ENCODE measurements at regions not wholly inside any gene's neighbourhood (a gene's known extent, or its start where the extent isn't known, plus 50 kb on each side); places are given as distances from the start of the nearest gene placed in this dataset.

GRCh38 chr2:22990246-22990645, 394.7 kb upstream of the KLHL29 start:
- H3K9me3 ChIP-seq = no peaks in the 10 kb centered on the region
- H3K4me3 ChIP-seq = no peak overlapping the region
- no peak overlapping the region for H3K27ac ChIP-seq
- no peaks in the 10 kb centered on the region for H3K27me3 ChIP-seq
- DNase-seq = no peak
- no peaks in the 10 kb centered on the region for H3K36me3 ChIP-seq
- ATAC-seq = no peak
- intact Hi-C loops (cut with DNase I; ENCODE audit: low total_unique reads) (loop anchor here (5.0 kb wide), 1 partner anchor 362 kb away; no protein-coding TSS in a partner anchor), in situ Hi-C loops (cut with MboI; ENCODE audit: low sequenced_read_pairs in 4 of 4) (no loop called here)
- no peaks in the 10 kb centered on the region for H3K4me1 ChIP-seq
- TF ChIP-seq POLR2A (IDR thresholded peaks at IDR 0.05) (no peak), CTCF (IDR thresholded peaks at IDR 0.05 in 4 of 5, conservative IDR thresholded peaks at IDR 0.05 in 1 of 5) (no peak)

- no peak for ATAC-seq
- no peak for DNase-seq
- no peak for TF ChIP-seq POLR2A (IDR thresholded peaks at IDR 0.05)
- Histone ChIP-seq H3K27ac (no peak overlapping the region), H3K27me3 (no peaks in the 10 kb centered on the region), H3K4me3 (no peak overlapping the region), H3K36me3 (no peaks in the 10 kb centered on the region), H3K9me3 (no peaks in the 10 kb centered on the region), H3K4me1 (no peaks in the 10 kb centered on the region)
- intact Hi-C loops (cut with DNase I; ENCODE audit: low total_unique reads) (loop anchor here (5.0 kb wide), 1 partner anchor 360 kb away; no protein-coding TSS in a partner anchor), in situ Hi-C loops (cut with MboI; ENCODE audit: low sequenced_read_pairs in 4 of 4) (no loop called here)
These were observed 393.1 kb upstream of the KLHL29 start for GRCh38 chr2:22991844-22992243.

GRCh38 chr2:22992441-22992840, 392.5 kb upstream of the KLHL29 start:
- in situ Hi-C loops (cut with MboI; ENCODE audit: low sequenced_read_pairs in 4 of 4) (no loop called here), intact Hi-C loops (cut with DNase I; ENCODE audit: low total_unique reads) (loop anchor here (5.0 kb wide), 1 partner anchor 360 kb away; no protein-coding TSS in a partner anchor)
- TF ChIP-seq CTCF (IDR thresholded peaks at IDR 0.05 in 4 of 5, conservative IDR thresholded peaks at IDR 0.05 in 1 of 5) (no peak), POLR2A (IDR thresholded peaks at IDR 0.05) (no peak)
- DNase-seq (no peak), ATAC-seq (no peak)
- Histone ChIP-seq H3K4me1 (no peaks in the 10 kb centered on the region), H3K27me3 (no peaks in the 10 kb centered on the region), H3K9me3 (no peaks in the 10 kb centered on the region), H3K4me3 (no peak overlapping the region), H3K36me3 (no peaks in the 10 kb centered on the region), H3K27ac (no peak overlapping the region)

- Histone ChIP-seq H3K4me1 (no peaks in the 10 kb centered on the region), H3K27ac (no peak overlapping the region), H3K27me3 (no peaks in the 10 kb centered on the region), H3K36me3 (no peaks in the 10 kb centered on the region), H3K9me3 (no peaks in the 10 kb centered on the region), H3K4me3 (no peak overlapping the region)
- in situ Hi-C loops (cut with MboI; ENCODE audit: low sequenced_read_pairs in 4 of 4) (no loop called here), intact Hi-C loops (cut with DNase I; ENCODE audit: low total_unique reads) (loop anchor here (5.0 kb wide), 1 partner anchor 359 kb away; no protein-coding TSS in a partner anchor)
- DNase-seq = no peak
- ATAC-seq = no peak
- TF ChIP-seq POLR2A (IDR thresholded peaks at IDR 0.05) = no peak
These were observed 391.7 kb upstream of the KLHL29 start for GRCh38 chr2:22993250-22993649.

GRCh38 chr2:22995576-22995975, 389.4 kb upstream of the KLHL29 start:
- in situ Hi-C loops (cut with MboI; ENCODE audit: low sequenced_read_pairs in 4 of 4) = no loop called here
- TF ChIP-seq CTCF (IDR thresholded peaks at IDR 0.05 in 4 of 5, conservative IDR thresholded peaks at IDR 0.05 in 1 of 5) = no peak
- no peak for TF ChIP-seq POLR2A (IDR thresholded peaks at IDR 0.05)
- Histone ChIP-seq H3K9me3 (no peaks in the 10 kb centered on the region), H3K27me3 (no peaks in the 10 kb centered on the region), H3K36me3 (no peaks in the 10 kb centered on the region), H3K4me1 (no peaks in the 10 kb centered on the region), H3K4me3 (no peak overlapping the region), H3K27ac (no peak overlapping the region)
- no peak for DNase-seq
- ATAC-seq = no peak
- intact Hi-C loops (cut with DNase I; ENCODE audit: low total_unique reads) = no loop called here

- in situ Hi-C loops (cut with MboI; ENCODE audit: low sequenced_read_pairs in 4 of 4) = no loop called here
- H3K27me3 ChIP-seq = no peaks in the 10 kb centered on the region
- no peaks in the 10 kb centered on the region for H3K36me3 ChIP-seq
- H3K4me3 ChIP-seq = no peak overlapping the region
- H3K4me1 ChIP-seq = no peaks in the 10 kb centered on the region
- ATAC-seq (no peak), DNase-seq (no peak)
- no peak overlapping the region for H3K27ac ChIP-seq
- intact Hi-C loops (cut with DNase I; ENCODE audit: low total_unique reads) = no loop called here
- no peak for TF ChIP-seq POLR2A (IDR thresholded peaks at IDR 0.05)
- TF ChIP-seq CTCF (IDR thresholded peaks at IDR 0.05 in 4 of 5, conservative IDR thresholded peaks at IDR 0.05 in 1 of 5) = no peak
- no peaks in the 10 kb centered on the region for H3K9me3 ChIP-seq
These were observed 388.1 kb upstream of the KLHL29 start for GRCh38 chr2:22996911-22997310.

All from gastrocnemius medialis (tissue), 4 donors.